Gastrocnemius medialis (tissue), 4 donors: ENCODE measurements at regions not wholly inside any gene's neighbourhood (a gene's known extent, or its start where the extent isn't known, plus 50 kb on each side); places are given as distances from the start of the nearest gene placed in this dataset.

ENCODE experiments used
- POLR2A ChIP-seq, 2 donors: fragments of 450-650 bp; IDR thresholded peaks; one replicate each; pipeline ENCODE4 v1.6.1; 2017; ENCODE audit warnings: antibody characterized with exemption in 2 of 2, mild to moderate bottlenecking in 2 of 2, moderate library complexity in 2 of 2
- TF ChIP-seq, protein P1 (sequence below), 5 experiments: fragments of 450-650 bp in 3 of 5; fragments of 200-600 bp in 2 of 5; sonication (generic) in 2 of 5; IDR thresholded peaks in 4 of 5; conservative IDR thresholded peaks in 1 of 5; 1 replicate in 4 of 5; 2 replicates in 1 of 5; pipeline ENCODE4 v1.5.1; 2016 to 2019; ENCODE audit warnings: antibody characterized with exemption in 5 of 5, mild to moderate bottlenecking in 3 of 5, moderate library complexity in 3 of 5

DNA sequence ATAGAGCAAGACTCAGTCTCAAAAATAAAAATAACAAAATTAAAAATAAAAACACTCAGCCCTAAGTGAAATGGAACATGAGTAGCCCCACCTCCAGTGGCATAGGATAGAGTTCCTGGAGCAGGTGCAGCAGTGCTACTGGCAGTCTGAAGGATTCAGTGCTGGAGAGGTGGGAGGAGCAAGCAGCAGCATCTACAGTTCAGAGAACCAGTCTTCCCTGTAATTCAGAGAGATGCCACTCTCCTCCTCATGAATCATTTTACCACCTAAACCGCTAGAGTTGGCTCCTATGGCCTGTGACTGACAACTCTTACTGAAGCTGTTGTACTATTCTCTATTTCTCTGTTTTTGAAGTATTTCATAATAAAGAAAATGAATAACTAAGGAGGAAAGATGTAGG is 56.0 kb upstream of the SMURF2 start:
- TF ChIP-seq, protein P1, sequence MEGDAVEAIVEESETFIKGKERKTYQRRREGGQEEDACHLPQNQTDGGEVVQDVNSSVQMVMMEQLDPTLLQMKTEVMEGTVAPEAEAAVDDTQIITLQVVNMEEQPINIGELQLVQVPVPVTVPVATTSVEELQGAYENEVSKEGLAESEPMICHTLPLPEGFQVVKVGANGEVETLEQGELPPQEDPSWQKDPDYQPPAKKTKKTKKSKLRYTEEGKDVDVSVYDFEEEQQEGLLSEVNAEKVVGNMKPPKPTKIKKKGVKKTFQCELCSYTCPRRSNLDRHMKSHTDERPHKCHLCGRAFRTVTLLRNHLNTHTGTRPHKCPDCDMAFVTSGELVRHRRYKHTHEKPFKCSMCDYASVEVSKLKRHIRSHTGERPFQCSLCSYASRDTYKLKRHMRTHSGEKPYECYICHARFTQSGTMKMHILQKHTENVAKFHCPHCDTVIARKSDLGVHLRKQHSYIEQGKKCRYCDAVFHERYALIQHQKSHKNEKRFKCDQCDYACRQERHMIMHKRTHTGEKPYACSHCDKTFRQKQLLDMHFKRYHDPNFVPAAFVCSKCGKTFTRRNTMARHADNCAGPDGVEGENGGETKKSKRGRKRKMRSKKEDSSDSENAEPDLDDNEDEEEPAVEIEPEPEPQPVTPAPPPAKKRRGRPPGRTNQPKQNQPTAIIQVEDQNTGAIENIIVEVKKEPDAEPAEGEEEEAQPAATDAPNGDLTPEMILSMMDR (IDR thresholded peaks at IDR 0.05 in 4 of 5, conservative IDR thresholded peaks at IDR 0.05 in 1 of 5): no peak
- TF ChIP-seq POLR2A (IDR thresholded peaks at IDR 0.05): no peak
